ENCODE measurements at regions not wholly inside any gene's neighbourhood (a gene's known extent, or its start where the extent isn't known, plus 50 kb on each side); places are given as distances from the start of the nearest gene placed in this dataset.

- Histone ChIP-seq H3K27me3 (ENCODE audit: control insufficient read depth in 1 of 2, insufficient read depth in 2 of 2, low read length in 2 of 2) (no peaks in the 10 kb centered on the region), H3K4me3 (ENCODE audit: low read depth in 1 of 2, low read length in 2 of 2) (no peak overlapping the region), H3K9me3 (ENCODE audit: control insufficient read depth in 1 of 2, low read length in 2 of 2) (no peaks in the 10 kb centered on the region), H3K4me1 (ENCODE audit: control insufficient read depth in 1 of 2, insufficient read depth in 2 of 2, low read length in 2 of 2) (peaks cover 3 to 6% of the 10 kb centered on the region in 2 donors), H3K9ac (ENCODE audit: low read depth in 1 of 2, low read length in 2 of 2) (no peak overlapping the region), H3K27ac (ENCODE audit: low read depth, low read length) (no peak overlapping the region), H3K36me3 (ENCODE audit: control insufficient read depth in 1 of 2, insufficient read depth in 2 of 2, low read length in 2 of 2) (no peaks in the 10 kb centered on the region)
Measured at GRCh38 chr13:30844548-30845296, 61.3 kb upstream of the MEDAG start.

GRCh38 chr13:30845297-30846214 is 60.5 kb upstream of the MEDAG start:
- Histone ChIP-seq H3K4me1 (ENCODE audit: control insufficient read depth in 1 of 2, insufficient read depth in 2 of 2, low read length in 2 of 2) (peaks cover 3 to 6% of the 10 kb centered on the region in 2 donors), H3K27me3 (ENCODE audit: control insufficient read depth in 1 of 2, insufficient read depth in 2 of 2, low read length in 2 of 2) (no peaks in the 10 kb centered on the region), H3K27ac (ENCODE audit: low read depth, low read length) (no peak overlapping the region), H3K9ac (ENCODE audit: low read depth in 1 of 2, low read length in 2 of 2) (no peak overlapping the region), H3K9me3 (ENCODE audit: control insufficient read depth in 1 of 2, low read length in 2 of 2) (no peaks in the 10 kb centered on the region), H3K36me3 (ENCODE audit: control insufficient read depth in 1 of 2, insufficient read depth in 2 of 2, low read length in 2 of 2) (no peaks in the 10 kb centered on the region), H3K4me3 (ENCODE audit: low read depth in 1 of 2, low read length in 2 of 2) (no peak overlapping the region)

GRCh38 chr13:30846311-30846710 is 59.8 kb upstream of the MEDAG start:
- H3K4me1 ChIP-seq (ENCODE audit: control insufficient read depth in 1 of 2, insufficient read depth in 2 of 2, low read length in 2 of 2) = peaks cover 3 to 6% of the 10 kb centered on the region in 2 donors
- H3K27me3 ChIP-seq (ENCODE audit: control insufficient read depth in 1 of 2, insufficient read depth in 2 of 2, low read length in 2 of 2) = no peaks in the 10 kb centered on the region
- H3K9me3 ChIP-seq (ENCODE audit: control insufficient read depth in 1 of 2, low read length in 2 of 2) = no peaks in the 10 kb centered on the region
- H3K27ac ChIP-seq (ENCODE audit: low read depth, low read length) = no peak overlapping the region
- no peak overlapping the region for H3K9ac ChIP-seq (ENCODE audit: low read depth in 1 of 2, low read length in 2 of 2)
- H3K36me3 ChIP-seq (ENCODE audit: control insufficient read depth in 1 of 2, insufficient read depth in 2 of 2, low read length in 2 of 2) = no peaks in the 10 kb centered on the region
- H3K4me3 ChIP-seq (ENCODE audit: low read depth in 1 of 2, low read length in 2 of 2) = no peak overlapping the region

GRCh38 chr13:30846866-30847265 is 59.2 kb upstream of the MEDAG start:
- H3K9ac ChIP-seq (ENCODE audit: low read depth in 1 of 2, low read length in 2 of 2) = no peak overlapping the region
- H3K9me3 ChIP-seq (ENCODE audit: control insufficient read depth in 1 of 2, low read length in 2 of 2) = no peaks in the 10 kb centered on the region
- H3K27ac ChIP-seq (ENCODE audit: low read depth, low read length) = no peak overlapping the region
- no peak overlapping the region for H3K4me3 ChIP-seq (ENCODE audit: low read depth in 1 of 2, low read length in 2 of 2)
- no peaks in the 10 kb centered on the region for H3K27me3 ChIP-seq (ENCODE audit: control insufficient read depth in 1 of 2, insufficient read depth in 2 of 2, low read length in 2 of 2)
- H3K4me1 ChIP-seq (ENCODE audit: control insufficient read depth in 1 of 2, insufficient read depth in 2 of 2, low read length in 2 of 2) = peaks cover 3 to 6% of the 10 kb centered on the region in 2 donors
- no peaks in the 10 kb centered on the region for H3K36me3 ChIP-seq (ENCODE audit: control insufficient read depth in 1 of 2, insufficient read depth in 2 of 2, low read length in 2 of 2)

GRCh38 chr13:30847650-30848307 is 58.3 kb upstream of the MEDAG start:
- Histone ChIP-seq H3K27ac (ENCODE audit: low read depth, low read length) (peak overlapping the region; percentile 1), H3K9me3 (ENCODE audit: control insufficient read depth in 1 of 2, low read length in 2 of 2) (no peaks in the 10 kb centered on the region), H3K27me3 (ENCODE audit: control insufficient read depth in 1 of 2, insufficient read depth in 2 of 2, low read length in 2 of 2) (no peaks in the 10 kb centered on the region), H3K9ac (ENCODE audit: low read depth in 1 of 2, low read length in 2 of 2) (no peak overlapping the region), H3K4me1 (ENCODE audit: control insufficient read depth in 1 of 2, insufficient read depth in 2 of 2, low read length in 2 of 2) (peaks cover 3 to 6% of the 10 kb centered on the region in 2 donors), H3K36me3 (ENCODE audit: control insufficient read depth in 1 of 2, insufficient read depth in 2 of 2, low read length in 2 of 2) (no peaks in the 10 kb centered on the region), H3K4me3 (ENCODE audit: low read depth in 1 of 2, low read length in 2 of 2) (no peak overlapping the region)

- peak overlapping the region; percentile 1 for H3K27ac ChIP-seq (ENCODE audit: low read depth, low read length)
- no peaks in the 10 kb centered on the region for H3K27me3 ChIP-seq (ENCODE audit: control insufficient read depth in 1 of 2, insufficient read depth in 2 of 2, low read length in 2 of 2)
- H3K36me3 ChIP-seq (ENCODE audit: control insufficient read depth in 1 of 2, insufficient read depth in 2 of 2, low read length in 2 of 2) = no peaks in the 10 kb centered on the region
- no peak overlapping the region for H3K9ac ChIP-seq (ENCODE audit: low read depth in 1 of 2, low read length in 2 of 2)
- H3K9me3 ChIP-seq (ENCODE audit: control insufficient read depth in 1 of 2, low read length in 2 of 2) = no peaks in the 10 kb centered on the region
- H3K4me3 ChIP-seq (ENCODE audit: low read depth in 1 of 2, low read length in 2 of 2) = no peak overlapping the region
- peaks cover 3 to 6% of the 10 kb centered on the region in 2 donors for H3K4me1 ChIP-seq (ENCODE audit: control insufficient read depth in 1 of 2, insufficient read depth in 2 of 2, low read length in 2 of 2)
Measured at GRCh38 chr13:30848332-30849027, 57.6 kb upstream of the MEDAG start.

GRCh38 chr13:30849611-30850010 is 56.5 kb upstream of the MEDAG start:
- no peak overlapping the region for H3K9ac ChIP-seq (ENCODE audit: low read depth in 1 of 2, low read length in 2 of 2)
- peaks cover 3 to 6% of the 10 kb centered on the region in 2 donors for H3K4me1 ChIP-seq (ENCODE audit: control insufficient read depth in 1 of 2, insufficient read depth in 2 of 2, low read length in 2 of 2)
- H3K4me3 ChIP-seq (ENCODE audit: low read depth in 1 of 2, low read length in 2 of 2) = no peak overlapping the region
- no peaks in the 10 kb centered on the region for H3K36me3 ChIP-seq (ENCODE audit: control insufficient read depth in 1 of 2, insufficient read depth in 2 of 2, low read length in 2 of 2)
- H3K27ac ChIP-seq (ENCODE audit: low read depth, low read length) = no peak overlapping the region
- no peaks in the 10 kb centered on the region for H3K27me3 ChIP-seq (ENCODE audit: control insufficient read depth in 1 of 2, insufficient read depth in 2 of 2, low read length in 2 of 2)
- H3K9me3 ChIP-seq (ENCODE audit: control insufficient read depth in 1 of 2, low read length in 2 of 2) = no peaks in the 10 kb centered on the region

GRCh38 chr13:30850204-30850866 is 55.7 kb upstream of the MEDAG start:
- no peaks in the 10 kb centered on the region for H3K36me3 ChIP-seq (ENCODE audit: control insufficient read depth in 1 of 2, insufficient read depth in 2 of 2, low read length in 2 of 2)
- peaks cover 3 to 6% of the 10 kb centered on the region in 2 donors for H3K4me1 ChIP-seq (ENCODE audit: control insufficient read depth in 1 of 2, insufficient read depth in 2 of 2, low read length in 2 of 2)
- H3K27ac ChIP-seq (ENCODE audit: low read depth, low read length) = no peak overlapping the region
- no peaks in the 10 kb centered on the region for H3K27me3 ChIP-seq (ENCODE audit: control insufficient read depth in 1 of 2, insufficient read depth in 2 of 2, low read length in 2 of 2)
- no peak overlapping the region for H3K9ac ChIP-seq (ENCODE audit: low read depth in 1 of 2, low read length in 2 of 2)
- H3K4me3 ChIP-seq (ENCODE audit: low read depth in 1 of 2, low read length in 2 of 2) = no peak overlapping the region
- H3K9me3 ChIP-seq (ENCODE audit: control insufficient read depth in 1 of 2, low read length in 2 of 2) = no peaks in the 10 kb centered on the region

GRCh38 chr13:30850867-30851211 is 55.2 kb upstream of the MEDAG start:
- Histone ChIP-seq H3K36me3 (ENCODE audit: control insufficient read depth in 1 of 2, insufficient read depth in 2 of 2, low read length in 2 of 2) (no peaks in the 10 kb centered on the region), H3K4me3 (ENCODE audit: low read depth in 1 of 2, low read length in 2 of 2) (no peak overlapping the region), H3K4me1 (ENCODE audit: control insufficient read depth in 1 of 2, insufficient read depth in 2 of 2, low read length in 2 of 2) (peaks cover 0 to 6% of the 10 kb centered on the region in 2 donors), H3K9ac (ENCODE audit: low read depth in 1 of 2, low read length in 2 of 2) (no peak overlapping the region), H3K9me3 (ENCODE audit: control insufficient read depth in 1 of 2, low read length in 2 of 2) (no peaks in the 10 kb centered on the region), H3K27ac (ENCODE audit: low read depth, low read length) (no peak overlapping the region), H3K27me3 (ENCODE audit: control insufficient read depth in 1 of 2, insufficient read depth in 2 of 2, low read length in 2 of 2) (no peaks in the 10 kb centered on the region)

Data from duodenal mucosa (tissue), 2 donors.